ENCODE measurements at regions not wholly inside any gene's neighbourhood (a gene's known extent, or its start where the extent isn't known, plus 50 kb on each side); places are given as distances from the start of the nearest gene placed in this dataset.

GRCh38 chr1:185559684-185560331 is 174.4 kb upstream of the HMCN1 start:
- TF ChIP-seq POLR2A (IDR thresholded peaks at IDR 0.05) (no peak), CTCF (IDR thresholded peaks at IDR 0.05 in 8 of 11, conservative IDR thresholded peaks at IDR 0.05 in 3 of 11) (peak in 9 of 11 experiments; percentile 13 to 63 (median 44))
